HEK293 (cell line): ENCODE measurements at regions not wholly inside any gene's neighbourhood (a gene's known extent, or its start where the extent isn't known, plus 50 kb on each side); places are given as distances from the start of the nearest gene placed in this dataset.

Experiments used
- BCL11A ChIP-seq: fragments of 450-650 bp; formaldehyde crosslinking; IDR thresholded peaks from 2 replicates; pipeline ENCODE4 v1.5.1; 2016; ENCODE audit warnings: low read depth, missing biosample characterization, missing genetic modification characterization
- CTCF ChIP-seq: fragments of 450-650 bp; formaldehyde crosslinking; IDR thresholded peaks from 2 replicates; pipeline ENCODE4 v1.5.1; 2016; ENCODE audit warnings: missing biosample characterization, missing genetic modification characterization
- HIC1 ChIP-seq: fragments of 450-650 bp; formaldehyde crosslinking; IDR thresholded peaks from 2 replicates; pipeline ENCODE4 v1.5.1; 2016; ENCODE audit warnings: missing biosample characterization, missing genetic modification characterization
- MZF1 ChIP-seq: fragments of 450-650 bp; formaldehyde crosslinking; IDR thresholded peaks from 2 replicates; pipeline ENCODE4 v1.5.1; 2017; ENCODE audit warnings: missing biosample characterization, missing genetic modification characterization, borderline replicate concordance
- PRDM10 ChIP-seq: fragments of 450-650 bp; formaldehyde crosslinking; IDR thresholded peaks from 2 replicates; pipeline ENCODE4 v1.5.1; 2016; ENCODE audit warnings: missing biosample characterization, missing genetic modification characterization
- RBAK ChIP-seq: fragments of 450-650 bp; formaldehyde crosslinking; IDR thresholded peaks from 2 replicates; pipeline ENCODE4 v1.5.1; 2016; ENCODE audit warnings: missing biosample characterization, missing genetic modification characterization
- REST ChIP-seq: fragments of 450-650 bp; formaldehyde crosslinking; IDR thresholded peaks from 2 replicates; pipeline ENCODE4 v1.5.1; 2016; ENCODE audit warnings: missing biosample characterization, missing genetic modification characterization
- SP2 ChIP-seq: fragments of 450-650 bp; formaldehyde crosslinking; IDR thresholded peaks from 2 replicates; pipeline ENCODE4 v1.5.1; 2016; ENCODE audit warnings: missing biosample characterization, missing genetic modification characterization
- ZNF416 ChIP-seq: fragments of 450-650 bp; formaldehyde crosslinking; IDR thresholded peaks from 2 replicates; pipeline ENCODE4 v1.5.1; 2016; ENCODE audit warnings: missing biosample characterization, missing genetic modification characterization
- ZNF580 ChIP-seq: fragments of 450-650 bp; formaldehyde crosslinking; IDR thresholded peaks from 2 replicates; pipeline ENCODE4 v1.5.1; 2016; ENCODE audit warnings: missing biosample characterization, missing genetic modification characterization
- ZNF639 ChIP-seq: fragments of 450-650 bp; formaldehyde crosslinking; IDR thresholded peaks from 2 replicates; pipeline ENCODE4 v1.5.1; 2016; ENCODE audit warnings: missing biosample characterization, missing genetic modification characterization
- ZNF654 ChIP-seq: fragments of 450-650 bp; formaldehyde crosslinking; IDR thresholded peaks from 2 replicates; pipeline ENCODE4 v1.5.1; 2016; ENCODE audit warnings: low read depth, missing biosample characterization, missing genetic modification characterization

- TF ChIP-seq CTCF (tag by site-specific recombination) (no peak), ZNF580 (tag by site-specific recombination) (peak; percentile 62; the same call in 1 of the 2 replicates), ZNF416 (tag by site-specific recombination) (no peak), PRDM10 (tag by site-specific recombination) (peak; percentile 39; the same call in 1 of the 2 replicates), REST (tag by site-specific recombination) (no peak), BCL11A (tag by site-specific recombination) (peak; percentile 84; the same call in 1 of the 2 replicates), MZF1 (tag by site-specific recombination) (peak; percentile 64; the same call in 1 of the 2 replicates), HIC1 (tag by site-specific recombination) (no peak), ZNF639 (tag by site-specific recombination) (no peak), RBAK (tag by site-specific recombination) (no peak), ZNF654 (tag by site-specific recombination) (no peak), SP2 (tag by site-specific recombination) (no peak)
These were observed 369.6 kb upstream of the GRAMD2B start for GRCh38 chr5:126053630-126054029.
